ENCODE measurements at regions not wholly inside any gene's neighbourhood (a gene's known extent, or its start where the extent isn't known, plus 50 kb on each side); places are given as distances from the start of the nearest gene placed in this dataset.

DNA sequence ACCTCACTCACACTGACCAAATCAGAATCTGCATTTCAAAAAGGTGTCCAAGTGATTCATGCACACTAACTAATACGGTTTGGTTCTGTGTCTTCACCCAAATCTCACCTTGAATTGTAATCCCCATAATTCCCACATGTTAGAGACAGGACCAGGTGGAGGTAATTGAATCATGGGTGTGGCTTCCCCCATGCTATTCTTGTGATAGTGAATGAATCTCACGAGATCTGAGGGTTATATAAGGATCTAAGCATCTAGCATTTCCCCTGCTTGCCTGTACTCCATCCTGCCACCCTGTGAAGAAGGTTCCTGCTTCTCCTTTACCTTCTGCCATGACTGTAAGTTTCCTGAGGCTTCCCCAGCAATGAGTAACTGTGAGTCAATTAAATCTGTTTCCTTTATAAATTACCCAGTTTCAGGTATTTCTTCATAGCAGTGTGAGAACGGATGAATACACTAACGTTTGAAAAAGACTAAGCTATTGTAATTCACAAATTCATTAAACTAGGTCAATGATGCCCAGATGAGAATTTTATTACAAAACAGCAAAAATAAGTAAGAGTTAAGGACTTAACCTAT is 759.1 kb downstream of the GALC start:
- TF ChIP-seq EZH2 (IDR thresholded peaks at IDR 0.05; ENCODE audit: low read depth, unreplicated experiment): no peak
- TF ChIP-seq, protein P1, sequence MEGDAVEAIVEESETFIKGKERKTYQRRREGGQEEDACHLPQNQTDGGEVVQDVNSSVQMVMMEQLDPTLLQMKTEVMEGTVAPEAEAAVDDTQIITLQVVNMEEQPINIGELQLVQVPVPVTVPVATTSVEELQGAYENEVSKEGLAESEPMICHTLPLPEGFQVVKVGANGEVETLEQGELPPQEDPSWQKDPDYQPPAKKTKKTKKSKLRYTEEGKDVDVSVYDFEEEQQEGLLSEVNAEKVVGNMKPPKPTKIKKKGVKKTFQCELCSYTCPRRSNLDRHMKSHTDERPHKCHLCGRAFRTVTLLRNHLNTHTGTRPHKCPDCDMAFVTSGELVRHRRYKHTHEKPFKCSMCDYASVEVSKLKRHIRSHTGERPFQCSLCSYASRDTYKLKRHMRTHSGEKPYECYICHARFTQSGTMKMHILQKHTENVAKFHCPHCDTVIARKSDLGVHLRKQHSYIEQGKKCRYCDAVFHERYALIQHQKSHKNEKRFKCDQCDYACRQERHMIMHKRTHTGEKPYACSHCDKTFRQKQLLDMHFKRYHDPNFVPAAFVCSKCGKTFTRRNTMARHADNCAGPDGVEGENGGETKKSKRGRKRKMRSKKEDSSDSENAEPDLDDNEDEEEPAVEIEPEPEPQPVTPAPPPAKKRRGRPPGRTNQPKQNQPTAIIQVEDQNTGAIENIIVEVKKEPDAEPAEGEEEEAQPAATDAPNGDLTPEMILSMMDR (conservative IDR thresholded peaks at IDR 0.05; ENCODE audit: low read depth in 2 of 2): no peak
- no peak for TF ChIP-seq EZH2phosphoT487 (IDR thresholded peaks at IDR 0.05; ENCODE audit: unreplicated experiment)
- no peak for TF ChIP-seq CREB1 (CRISPR knock-in tag; IDR thresholded peaks at IDR 0.05; ENCODE audit: low read depth)
- no peak for TF ChIP-seq NANOG (IDR thresholded peaks at IDR 0.05; ENCODE audit: borderline replicate concordance)
- TF ChIP-seq JUNB (IDR thresholded peaks at IDR 0.05; ENCODE audit: unreplicated experiment): no peak
- TF ChIP-seq, protein P2, sequence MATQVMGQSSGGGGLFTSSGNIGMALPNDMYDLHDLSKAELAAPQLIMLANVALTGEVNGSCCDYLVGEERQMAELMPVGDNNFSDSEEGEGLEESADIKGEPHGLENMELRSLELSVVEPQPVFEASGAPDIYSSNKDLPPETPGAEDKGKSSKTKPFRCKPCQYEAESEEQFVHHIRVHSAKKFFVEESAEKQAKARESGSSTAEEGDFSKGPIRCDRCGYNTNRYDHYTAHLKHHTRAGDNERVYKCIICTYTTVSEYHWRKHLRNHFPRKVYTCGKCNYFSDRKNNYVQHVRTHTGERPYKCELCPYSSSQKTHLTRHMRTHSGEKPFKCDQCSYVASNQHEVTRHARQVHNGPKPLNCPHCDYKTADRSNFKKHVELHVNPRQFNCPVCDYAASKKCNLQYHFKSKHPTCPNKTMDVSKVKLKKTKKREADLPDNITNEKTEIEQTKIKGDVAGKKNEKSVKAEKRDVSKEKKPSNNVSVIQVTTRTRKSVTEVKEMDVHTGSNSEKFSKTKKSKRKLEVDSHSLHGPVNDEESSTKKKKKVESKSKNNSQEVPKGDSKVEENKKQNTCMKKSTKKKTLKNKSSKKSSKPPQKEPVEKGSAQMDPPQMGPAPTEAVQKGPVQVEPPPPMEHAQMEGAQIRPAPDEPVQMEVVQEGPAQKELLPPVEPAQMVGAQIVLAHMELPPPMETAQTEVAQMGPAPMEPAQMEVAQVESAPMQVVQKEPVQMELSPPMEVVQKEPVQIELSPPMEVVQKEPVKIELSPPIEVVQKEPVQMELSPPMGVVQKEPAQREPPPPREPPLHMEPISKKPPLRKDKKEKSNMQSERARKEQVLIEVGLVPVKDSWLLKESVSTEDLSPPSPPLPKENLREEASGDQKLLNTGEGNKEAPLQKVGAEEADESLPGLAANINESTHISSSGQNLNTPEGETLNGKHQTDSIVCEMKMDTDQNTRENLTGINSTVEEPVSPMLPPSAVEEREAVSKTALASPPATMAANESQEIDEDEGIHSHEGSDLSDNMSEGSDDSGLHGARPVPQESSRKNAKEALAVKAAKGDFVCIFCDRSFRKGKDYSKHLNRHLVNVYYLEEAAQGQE (IDR thresholded peaks at IDR 0.05; ENCODE audit: unreplicated experiment): no peak
- TF ChIP-seq STAT1 (IDR thresholded peaks at IDR 0.05; ENCODE audit: unreplicated experiment): no peak

All from GM23338 (cell line).